D721Med (cell line): ENCODE measurements at regions not wholly inside any gene's neighbourhood (a gene's known extent, or its start where the extent isn't known, plus 50 kb on each side); places are given as distances from the start of the nearest gene placed in this dataset.

ENCODE experiments used
- DNase-seq: peaks from one replicate; pipeline ENCODE4 v3.0.0; 2011; ENCODE audit warnings: low spot score; ENCODE audit not compliant: insufficient read length
- FAIRE-seq: peaks from 2 replicates; lab custom pipeline; 2011; peaks lifted over from hg19 to GRCh38; lab: Jason Lieb, UNC
- CTCF ChIP-seq: IDR thresholded peaks from 2 replicates; pipeline ENCODE4 v1.5.1; 2012; ENCODE audit warnings: mild to moderate bottlenecking, control low read depth; ENCODE audit not compliant: insufficient read depth; ENCODE audit errors: missing control alignments

GRCh38 chr6:106764353-106764980 is 135.1 kb downstream of the QRSL1 start:
- DNase-seq (no peak), FAIRE-seq (no peak)
- TF ChIP-seq CTCF, result no peak

- no peak for FAIRE-seq
Measured at GRCh38 chr6:106763361-106763760, 134.0 kb downstream of the QRSL1 start.

GRCh38 chr6:106761160-106761559 is 131.8 kb downstream of the QRSL1 start:
- no peak for FAIRE-seq
- DNase-seq, result no peak
- no peak for TF ChIP-seq CTCF

More at GRCh38 chr6:106763361-106763760, 134.0 kb downstream of the QRSL1 start:
- TF ChIP-seq CTCF, result no peak
- DNase-seq, result no peak

GRCh38 chr6:106759112-106759511 is 129.7 kb downstream of the QRSL1 start:
- TF ChIP-seq CTCF, result no peak
- FAIRE-seq (no peak), DNase-seq (no peak)

- no peak for TF ChIP-seq CTCF
- FAIRE-seq (no peak), DNase-seq (no peak)
Measured at GRCh38 chr6:106757722-106758467, 128.5 kb downstream of the QRSL1 start.

GRCh38 chr6:106757267-106757666 is 127.9 kb downstream of the QRSL1 start:
- DNase-seq (no peak), FAIRE-seq (no peak)
- TF ChIP-seq CTCF, result no peak

GRCh38 chr6:106754215-106754614 is 124.8 kb downstream of the QRSL1 start:
- FAIRE-seq (no peak), DNase-seq (no peak)
- no peak for TF ChIP-seq CTCF
